Smooth muscle cell (in vitro differentiated cells): ENCODE measurements at regions not wholly inside any gene's neighbourhood (a gene's known extent, or its start where the extent isn't known, plus 50 kb on each side); places are given as distances from the start of the nearest gene placed in this dataset.
A peak's percentile ranks its signal among the peaks of the same experiment; 100 is the strongest.
"Not testable (repeated sequence)": the region's sequence is repeated elsewhere in the genome, so short reads cannot be mapped to it uniquely, and the experiment has no call there.

Experiments
- DNase-seq: peaks from one replicate; lab custom pipeline; 2025; ENCODE audit not compliant: unreplicated experiment; lab: John Stamatoyannopoulos, UW
- H2AFZ ChIP-seq: fragments of 200-600 bp; sonication (generic); 2 replicates; pipeline ENCODE4 v1.6.0; 2016; ENCODE audit warnings: antibody characterized with exemption, low read depth, mild to moderate bottlenecking
- H3F3A ChIP-seq: fragments of 200-600 bp; sonication (generic); 2 replicates; pipeline ENCODE4 v1.6.0; 2017; ENCODE audit warnings: antibody characterized with exemption, low read depth
- H3K27ac ChIP-seq: fragments of 200-600 bp; sonication (generic); 2 replicates; pipeline ENCODE4 v1.5.1; 2016; ENCODE audit warnings: low read depth, mild to moderate bottlenecking
- H3K27me3 ChIP-seq: fragments of 200-600 bp; sonication (generic); 2 replicates; pipeline ENCODE4 v1.6.1; 2016; ENCODE audit warnings: low read depth, mild to moderate bottlenecking
- H3K36me3 ChIP-seq: fragments of 200-600 bp; sonication (generic); 2 replicates; pipeline ENCODE4 v1.5.1; 2016; ENCODE audit warnings: low read depth
- H3K4me1 ChIP-seq: fragments of 200-600 bp; sonication (generic); 2 replicates; pipeline ENCODE4 v1.5.1; 2016; ENCODE audit warnings: low read depth
- H3K4me2 ChIP-seq: fragments of 200-600 bp; sonication (generic); 2 replicates; pipeline ENCODE4 v1.6.0; 2016; ENCODE audit warnings: mild to moderate bottlenecking
- H3K4me3 ChIP-seq: fragments of 200-600 bp; sonication (generic); 2 replicates; pipeline ENCODE4 v1.5.1; 2016; ENCODE audit warnings: mild to moderate bottlenecking
- H3K79me2 ChIP-seq: fragments of 200-600 bp; sonication (generic); 2 replicates; pipeline ENCODE4 v1.6.0; 2016; ENCODE audit warnings: low read depth, mild to moderate bottlenecking
- H3K9ac ChIP-seq: fragments of 200-600 bp; sonication (generic); 2 replicates; pipeline ENCODE4 v1.6.0; 2016; ENCODE audit warnings: low read depth
- H3K9me3 ChIP-seq: fragments of 200-600 bp; sonication (generic); replicated peaks from 2 replicates; pipeline ENCODE4 v1.5.1; 2016; ENCODE audit warnings: low read depth
- H4K20me1 ChIP-seq: fragments of 200-600 bp; sonication (generic); 2 replicates; pipeline ENCODE4 v1.6.0; 2016; ENCODE audit warnings: low read depth
- CTCF ChIP-seq: fragments of 200-600 bp; sonication (generic); IDR thresholded peaks from 2 replicates; pipeline ENCODE4 v1.5.1; 2017; ENCODE audit warnings: borderline replicate concordance, mild to moderate bottlenecking, antibody characterized with exemption; ENCODE audit not compliant: insufficient read depth, poor library complexity, severe bottlenecking
- WGBS: methylation state at CpG from one replicate; pipeline ENCODE4 v1.1.7; 2016; ENCODE audit warnings: low lambda C conversion rate; 5-methylcytosine and 5-hydroxymethylcytosine counted together

- no peak for DNase-seq
- H3K4me1 ChIP-seq: no peaks in the 10 kb centered on the region
- no peaks in the 10 kb centered on the region for H3K36me3 ChIP-seq
- H3K4me3 ChIP-seq: no peak overlapping the region
- no peak overlapping the region for H3K4me2 ChIP-seq
- no peaks in the 10 kb centered on the region for H3F3A ChIP-seq
- H3K9ac ChIP-seq: no peak overlapping the region
- no peaks in the 10 kb centered on the region for H3K27me3 ChIP-seq
- no peak overlapping the region for H2AFZ ChIP-seq
- TF ChIP-seq CTCF: no peak
- H4K20me1 ChIP-seq: no peaks in the 10 kb centered on the region
- H3K9me3 ChIP-seq: no peaks in the 10 kb centered on the region
- 81% methylated on average over 1 of the region's 1 CpG for WGBS
- H3K79me2 ChIP-seq: no peaks in the 10 kb centered on the region
- no peak overlapping the region for H3K27ac ChIP-seq
Observed at GRCh38 chr1:68767941-68768340, 271.1 kb upstream of the DEPDC1 start.

- TF ChIP-seq CTCF: no peak
- 89% methylated on average over 3 of the region's 3 CpGs for WGBS
Observed at GRCh38 chr1:68770817-68771216, 273.9 kb upstream of the DEPDC1 start.

GRCh38 chr1:68777851-68778250 is 281.0 kb upstream of the DEPDC1 start:
- H3K4me3 ChIP-seq: no peak overlapping the region
- no peaks in the 10 kb centered on the region for H4K20me1 ChIP-seq
- H3K4me1 ChIP-seq: no peaks in the 10 kb centered on the region
- 65% methylated on average over 3 of the region's 3 CpGs for WGBS
- TF ChIP-seq CTCF: no peak
- H3K9me3 ChIP-seq: no peaks in the 10 kb centered on the region
- H3K79me2 ChIP-seq: no peaks in the 10 kb centered on the region
- H3K4me2 ChIP-seq: peak overlapping the region; percentile 58
- no peaks in the 10 kb centered on the region for H3F3A ChIP-seq
- H2AFZ ChIP-seq: peak overlapping the region; percentile 36
- no peak for DNase-seq
- no peak overlapping the region for H3K27ac ChIP-seq
- no peak overlapping the region for H3K9ac ChIP-seq
- H3K27me3 ChIP-seq: no peaks in the 10 kb centered on the region
- H3K36me3 ChIP-seq: no peaks in the 10 kb centered on the region

More at GRCh38 chr1:68770817-68771216, 273.9 kb upstream of the DEPDC1 start:
- Histone ChIP-seq H3K4me2 (no peak overlapping the region), H4K20me1 (no peaks in the 10 kb centered on the region), H3K27me3 (no peaks in the 10 kb centered on the region), H3K27ac (no peak overlapping the region), H2AFZ (no peak overlapping the region), H3K4me3 (no peak overlapping the region), H3K79me2 (no peaks in the 10 kb centered on the region), H3K4me1 (no peaks in the 10 kb centered on the region), H3K9ac (no peak overlapping the region), H3K36me3 (no peaks in the 10 kb centered on the region), H3F3A (no peaks in the 10 kb centered on the region), H3K9me3 (no peaks in the 10 kb centered on the region)
- no peak for DNase-seq

GRCh38 chr1:68779841-68780240 is 283.0 kb upstream of the DEPDC1 start:
- not testable (repeated sequence) for H3K4me3 ChIP-seq, H3K9me3 ChIP-seq, DNase-seq, H3K79me2 ChIP-seq, H4K20me1 ChIP-seq, H3K4me1 ChIP-seq, H3K9ac ChIP-seq, H2AFZ ChIP-seq, H3K36me3 ChIP-seq, H3F3A ChIP-seq, H3K4me2 ChIP-seq, H3K27ac ChIP-seq, H3K27me3 ChIP-seq
- WGBS: 93% methylated on average over 1 of the region's 1 CpG
